Neural crest cell (in vitro differentiated cells): ENCODE measurements at regions not wholly inside any gene's neighbourhood (a gene's known extent, or its start where the extent isn't known, plus 50 kb on each side); places are given as distances from the start of the nearest gene placed in this dataset.

ENCODE experiments used
- DNase-seq: peaks from one replicate; pipeline ENCODE4 v3.0.0; 2021; ENCODE audit warnings: low read depth, mixed read lengths, low spot score
- H3K27ac Mint-ChIP-seq: one replicate; pipeline ENCODE4 v1.8.0; 2021; ENCODE audit warnings: mild to moderate bottlenecking, mixed read lengths; ENCODE audit not compliant: unreplicated experiment
- H3K27me3 Mint-ChIP-seq: 2 replicates; pipeline ENCODE4 v1.8.0; 2021; ENCODE audit warnings: low read depth, mild to moderate bottlenecking, mixed read lengths
- H3K36me3 Mint-ChIP-seq: 2 replicates; pipeline ENCODE4 v1.8.0; 2021; ENCODE audit warnings: low read depth, mild to moderate bottlenecking, mixed read lengths
- H3K4me1 Mint-ChIP-seq: 2 replicates; pipeline ENCODE4 v1.8.0; 2021; ENCODE audit warnings: mixed read lengths
- H3K4me3 Mint-ChIP-seq: one replicate; pipeline ENCODE4 v1.8.0; 2021; ENCODE audit warnings: mild to moderate bottlenecking, mixed read lengths
- H3K9me3 Mint-ChIP-seq: 2 replicates; pipeline ENCODE4 v1.8.0; 2021; ENCODE audit warnings: mixed read lengths
- TF ChIP-seq, protein P1 (sequence below): fragments of 200-600 bp; sonication (generic); conservative IDR thresholded peaks from 2 replicates; pipeline ENCODE4 v1.5.0; 2021; ENCODE audit warnings: antibody characterized with exemption, mild to moderate bottlenecking

DNA sequence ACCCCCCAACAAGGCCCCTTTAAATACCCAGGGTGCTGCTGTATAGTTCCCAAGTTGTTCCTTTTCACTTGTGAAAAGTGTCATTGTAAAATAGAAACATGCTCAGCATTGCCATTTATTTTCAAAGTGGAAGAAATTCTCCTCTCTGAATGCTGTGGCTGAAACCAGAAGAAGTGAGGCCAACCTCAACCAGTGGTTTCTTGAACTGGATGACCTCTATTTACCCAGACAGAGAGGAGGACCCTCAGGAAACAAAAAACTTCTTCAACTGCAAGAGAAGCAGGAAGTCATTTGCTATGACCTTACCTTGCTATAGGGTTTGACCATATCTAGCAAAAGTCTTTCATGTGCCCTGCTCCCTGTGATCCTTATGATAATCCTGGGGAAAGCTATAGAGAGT, 209.7 kb upstream of the RARB start:
- H3K4me1 Mint-ChIP-seq: peaks cover 13% of the 10 kb centered on the region
- TF ChIP-seq, protein P1, sequence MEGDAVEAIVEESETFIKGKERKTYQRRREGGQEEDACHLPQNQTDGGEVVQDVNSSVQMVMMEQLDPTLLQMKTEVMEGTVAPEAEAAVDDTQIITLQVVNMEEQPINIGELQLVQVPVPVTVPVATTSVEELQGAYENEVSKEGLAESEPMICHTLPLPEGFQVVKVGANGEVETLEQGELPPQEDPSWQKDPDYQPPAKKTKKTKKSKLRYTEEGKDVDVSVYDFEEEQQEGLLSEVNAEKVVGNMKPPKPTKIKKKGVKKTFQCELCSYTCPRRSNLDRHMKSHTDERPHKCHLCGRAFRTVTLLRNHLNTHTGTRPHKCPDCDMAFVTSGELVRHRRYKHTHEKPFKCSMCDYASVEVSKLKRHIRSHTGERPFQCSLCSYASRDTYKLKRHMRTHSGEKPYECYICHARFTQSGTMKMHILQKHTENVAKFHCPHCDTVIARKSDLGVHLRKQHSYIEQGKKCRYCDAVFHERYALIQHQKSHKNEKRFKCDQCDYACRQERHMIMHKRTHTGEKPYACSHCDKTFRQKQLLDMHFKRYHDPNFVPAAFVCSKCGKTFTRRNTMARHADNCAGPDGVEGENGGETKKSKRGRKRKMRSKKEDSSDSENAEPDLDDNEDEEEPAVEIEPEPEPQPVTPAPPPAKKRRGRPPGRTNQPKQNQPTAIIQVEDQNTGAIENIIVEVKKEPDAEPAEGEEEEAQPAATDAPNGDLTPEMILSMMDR: no peak
- H3K27ac Mint-ChIP-seq: no peak overlapping the region

DNA sequence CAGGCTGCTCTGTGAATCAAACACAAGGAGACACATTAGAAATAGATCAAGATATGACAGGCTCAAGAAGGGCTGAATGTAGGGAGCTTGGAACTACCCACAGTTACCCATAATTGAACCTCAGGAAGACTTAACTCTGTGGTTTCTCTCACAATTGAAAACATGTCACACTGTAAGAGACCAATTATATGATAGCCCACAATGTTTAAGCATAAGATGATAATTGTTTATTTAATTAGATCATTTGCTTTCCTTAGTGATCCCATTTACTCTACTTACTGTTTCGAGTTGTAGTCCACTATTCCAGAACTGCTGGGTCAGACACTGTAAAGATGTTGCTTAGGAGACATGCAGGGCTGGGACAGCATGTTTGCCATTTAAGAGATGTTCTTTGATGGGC, 201.3 kb upstream of the RARB start:
- Mint-ChIP-seq H3K27ac (no peak overlapping the region), H3K4me1 (peaks cover 5% of the 10 kb centered on the region), H3K36me3 (no peaks in the 10 kb centered on the region), H3K9me3 (peaks cover 5% of the 10 kb centered on the region), H3K27me3 (no peaks in the 10 kb centered on the region), H3K4me3 (no peak overlapping the region)
- DNase-seq: no peak
- TF ChIP-seq, protein P1: no peak

More for the DNA sequence above, 209.7 kb upstream of the RARB start:
- H3K9me3 Mint-ChIP-seq: peaks cover 8% of the 10 kb centered on the region
- H3K4me3 Mint-ChIP-seq: no peak overlapping the region
- no peak for DNase-seq
- H3K36me3 Mint-ChIP-seq: no peaks in the 10 kb centered on the region
- H3K27me3 Mint-ChIP-seq: no peaks in the 10 kb centered on the region

DNA sequence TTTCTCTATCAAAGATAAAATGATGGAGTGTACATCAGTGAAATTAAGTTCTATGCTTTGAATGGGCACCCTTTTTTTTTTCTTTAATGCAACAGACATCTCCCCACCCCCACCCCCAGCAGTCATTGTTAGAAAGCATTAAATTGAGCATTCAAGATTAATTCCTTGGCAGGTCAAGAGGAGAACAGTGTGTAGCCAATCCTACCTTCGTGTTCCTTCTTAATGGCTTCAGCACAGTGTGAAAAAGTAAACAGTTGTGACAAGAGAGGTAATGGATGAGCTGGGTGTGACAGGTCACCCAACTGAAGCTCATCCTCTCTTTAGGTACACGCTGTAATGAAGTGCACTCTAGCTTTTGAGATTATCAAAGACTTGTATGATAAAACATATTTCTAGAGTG, 198.5 kb upstream of the RARB start:
- Mint-ChIP-seq H3K9me3 (peaks cover 5% of the 10 kb centered on the region), H3K27me3 (no peaks in the 10 kb centered on the region)

DNA sequence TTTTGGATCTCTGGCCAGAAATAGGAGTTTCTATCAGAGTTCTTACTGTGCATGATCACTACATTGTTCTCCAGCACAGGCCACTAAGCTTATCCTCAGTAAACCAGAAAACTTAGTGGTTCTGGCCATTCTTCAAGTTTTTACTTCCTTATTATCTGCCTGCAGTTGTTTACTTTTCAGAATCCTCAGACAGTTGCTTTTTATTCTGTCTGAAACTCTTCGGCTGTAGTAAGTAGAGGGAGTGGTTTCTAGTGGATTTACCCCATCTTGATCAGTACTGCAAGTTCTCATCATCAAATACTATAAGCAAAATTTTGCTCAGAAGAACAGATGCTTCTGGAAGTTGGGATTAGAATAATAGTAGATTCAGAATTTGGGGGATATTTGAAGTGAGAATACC, 193.0 kb upstream of the RARB start:
- Mint-ChIP-seq H3K27ac (no peak overlapping the region), H3K9me3 (peaks cover 3% of the 10 kb centered on the region), H3K4me3 (no peak overlapping the region), H3K4me1 (no peaks in the 10 kb centered on the region), H3K27me3 (no peaks in the 10 kb centered on the region), H3K36me3 (peaks cover 3% of the 10 kb centered on the region)
- TF ChIP-seq, protein P1: no peak
- DNase-seq: no peak

More for the DNA sequence above, 198.5 kb upstream of the RARB start:
- DNase-seq: no peak
- H3K4me3 Mint-ChIP-seq: no peak overlapping the region
- H3K4me1 Mint-ChIP-seq: peaks cover 5% of the 10 kb centered on the region
- H3K27ac Mint-ChIP-seq: no peak overlapping the region
- TF ChIP-seq, protein P1: no peak
- no peaks in the 10 kb centered on the region for H3K36me3 Mint-ChIP-seq

DNA sequence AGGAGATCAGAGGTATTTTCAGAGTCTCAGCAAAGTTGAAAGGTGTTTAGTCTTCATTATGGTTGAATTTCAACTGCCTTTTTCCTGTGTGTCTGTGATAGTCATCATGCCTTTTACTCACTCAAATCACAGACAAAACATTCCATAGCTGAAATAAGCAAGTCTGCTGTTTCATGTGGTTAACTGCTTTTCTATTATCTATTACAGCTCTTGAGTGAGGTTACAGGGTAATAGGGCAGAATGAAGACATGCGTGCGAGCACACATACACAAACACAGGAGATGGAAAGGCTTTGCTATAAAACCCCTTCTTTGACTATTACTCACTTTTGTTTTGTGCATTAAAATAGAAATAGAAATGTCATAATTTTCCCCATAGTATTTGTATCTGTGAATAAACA, 192.6 kb upstream of the RARB start:
- H3K27ac Mint-ChIP-seq: no peak overlapping the region

More for the DNA sequence above, 192.6 kb upstream of the RARB start:
- no peaks in the 10 kb centered on the region for H3K4me1 Mint-ChIP-seq
- H3K4me3 Mint-ChIP-seq: no peak overlapping the region
- TF ChIP-seq, protein P1: no peak
- no peaks in the 10 kb centered on the region for H3K27me3 Mint-ChIP-seq
- peaks cover 5% of the 10 kb centered on the region for H3K9me3 Mint-ChIP-seq
- peaks cover 4% of the 10 kb centered on the region for H3K36me3 Mint-ChIP-seq
- DNase-seq: no peak
